Mucosa of stomach (tissue), 1 donor: ENCODE measurements at regions not wholly inside any gene's neighbourhood (a gene's known extent, or its start where the extent isn't known, plus 50 kb on each side); places are given as distances from the start of the nearest gene placed in this dataset.

ENCODE experiments used
- H3K27me3 ChIP-seq: one replicate; pipeline ENCODE4 v1.7.0; 2013; ENCODE audit warnings: mild to moderate bottlenecking, low read length; ENCODE audit not compliant: control insufficient read depth, insufficient read depth
- H3K36me3 ChIP-seq: one replicate; pipeline ENCODE4 v1.7.0; 2013; ENCODE audit warnings: low read length; ENCODE audit not compliant: control insufficient read depth, insufficient read depth
- H3K4me1 ChIP-seq: one replicate; pipeline ENCODE4 v1.7.0; 2013; ENCODE audit warnings: mild to moderate bottlenecking, low read length; ENCODE audit not compliant: control insufficient read depth, insufficient read depth
- H3K4me3 ChIP-seq: one replicate; pipeline ENCODE4 v1.7.0; 2013; ENCODE audit warnings: low read length
- H3K9ac ChIP-seq: one replicate; pipeline ENCODE4 v1.7.0; 2013; ENCODE audit warnings: mild to moderate bottlenecking, low read length, moderate library complexity
- H3K9me3 ChIP-seq: one replicate; pipeline ENCODE4 v1.7.0; 2013; ENCODE audit warnings: mild to moderate bottlenecking, low read length, moderate library complexity; ENCODE audit not compliant: control insufficient read depth
- donor health status: Pancreatic carcinoma.

GRCh38 chr1:218677026-218677425 lies 331.9 kb downstream of the TGFB2 start:
- Histone ChIP-seq H3K4me3 (no peak overlapping the region), H3K9me3 (no peaks in the 10 kb centered on the region), H3K36me3 (no peaks in the 10 kb centered on the region), H3K9ac (no peak overlapping the region), H3K4me1 (no peaks in the 10 kb centered on the region), H3K27me3 (no peaks in the 10 kb centered on the region)

GRCh38 chr1:218679391-218679790 lies 334.3 kb downstream of the TGFB2 start:
- H3K36me3 ChIP-seq = no peaks in the 10 kb centered on the region
- no peaks in the 10 kb centered on the region for H3K9me3 ChIP-seq
- H3K27me3 ChIP-seq = no peaks in the 10 kb centered on the region
- no peak overlapping the region for H3K4me3 ChIP-seq
- H3K4me1 ChIP-seq = no peaks in the 10 kb centered on the region
- no peak overlapping the region for H3K9ac ChIP-seq

- no peaks in the 10 kb centered on the region for H3K9me3 ChIP-seq
- H3K9ac ChIP-seq = no peak overlapping the region
- H3K4me1 ChIP-seq = no peaks in the 10 kb centered on the region
- H3K36me3 ChIP-seq = no peaks in the 10 kb centered on the region
- H3K27me3 ChIP-seq = no peaks in the 10 kb centered on the region
- no peak overlapping the region for H3K4me3 ChIP-seq
These were observed 335.0 kb downstream of the TGFB2 start for GRCh38 chr1:218679988-218680748.

GRCh38 chr1:218683242-218683641 lies 338.1 kb downstream of the TGFB2 start:
- Histone ChIP-seq H3K4me3 (no peak overlapping the region), H3K9ac (no peak overlapping the region), H3K9me3 (no peaks in the 10 kb centered on the region), H3K36me3 (no peaks in the 10 kb centered on the region), H3K27me3 (no peaks in the 10 kb centered on the region), H3K4me1 (no peaks in the 10 kb centered on the region)

GRCh38 chr1:218686258-218686657 lies 341.1 kb downstream of the TGFB2 start:
- no peak overlapping the region for H3K4me3 ChIP-seq
- H3K27me3 ChIP-seq = no peaks in the 10 kb centered on the region
- H3K9me3 ChIP-seq = no peaks in the 10 kb centered on the region
- no peaks in the 10 kb centered on the region for H3K4me1 ChIP-seq
- H3K9ac ChIP-seq = no peak overlapping the region
- no peaks in the 10 kb centered on the region for H3K36me3 ChIP-seq

- H3K9me3 ChIP-seq = no peaks in the 10 kb centered on the region
- no peak overlapping the region for H3K4me3 ChIP-seq
- H3K9ac ChIP-seq = no peak overlapping the region
- H3K36me3 ChIP-seq = no peaks in the 10 kb centered on the region
- H3K27me3 ChIP-seq = no peaks in the 10 kb centered on the region
- H3K4me1 ChIP-seq = no peaks in the 10 kb centered on the region
These were observed 341.6 kb downstream of the TGFB2 start for GRCh38 chr1:218686761-218687160.

GRCh38 chr1:218692808-218693207 lies 347.7 kb downstream of the TGFB2 start:
- Histone ChIP-seq H3K36me3 (no peaks in the 10 kb centered on the region), H3K9ac (no peak overlapping the region), H3K27me3 (no peaks in the 10 kb centered on the region), H3K4me3 (no peak overlapping the region), H3K9me3 (no peaks in the 10 kb centered on the region), H3K4me1 (no peaks in the 10 kb centered on the region)

- H3K9me3 ChIP-seq = no peaks in the 10 kb centered on the region
- no peak overlapping the region for H3K9ac ChIP-seq
- no peaks in the 10 kb centered on the region for H3K27me3 ChIP-seq
- H3K36me3 ChIP-seq = no peaks in the 10 kb centered on the region
- no peak overlapping the region for H3K4me3 ChIP-seq
- H3K4me1 ChIP-seq = no peaks in the 10 kb centered on the region
These were observed 348.5 kb downstream of the TGFB2 start for GRCh38 chr1:218693599-218693998.

GRCh38 chr1:218694085-218694484 lies 348.9 kb downstream of the TGFB2 start:
- H3K9ac ChIP-seq = no peak overlapping the region
- no peaks in the 10 kb centered on the region for H3K9me3 ChIP-seq
- no peaks in the 10 kb centered on the region for H3K36me3 ChIP-seq
- no peak overlapping the region for H3K4me3 ChIP-seq
- no peaks in the 10 kb centered on the region for H3K4me1 ChIP-seq
- no peaks in the 10 kb centered on the region for H3K27me3 ChIP-seq

GRCh38 chr1:218694636-218695035 lies 349.5 kb downstream of the TGFB2 start:
- Histone ChIP-seq H3K36me3 (no peaks in the 10 kb centered on the region), H3K9me3 (no peaks in the 10 kb centered on the region), H3K27me3 (no peaks in the 10 kb centered on the region), H3K4me1 (no peaks in the 10 kb centered on the region), H3K9ac (no peak overlapping the region), H3K4me3 (no peak overlapping the region)

- Histone ChIP-seq H3K9ac (no peak overlapping the region), H3K4me1 (no peaks in the 10 kb centered on the region), H3K27me3 (no peaks in the 10 kb centered on the region), H3K9me3 (no peaks in the 10 kb centered on the region), H3K4me3 (no peak overlapping the region), H3K36me3 (no peaks in the 10 kb centered on the region)
These were observed 350.4 kb downstream of the TGFB2 start for GRCh38 chr1:218695525-218695924.

GRCh38 chr1:218698141-218698540 lies 353.0 kb downstream of the TGFB2 start:
- Histone ChIP-seq H3K36me3 (no peaks in the 10 kb centered on the region), H3K27me3 (no peaks in the 10 kb centered on the region), H3K4me3 (no peak overlapping the region), H3K9ac (no peak overlapping the region), H3K4me1 (no peaks in the 10 kb centered on the region), H3K9me3 (no peaks in the 10 kb centered on the region)

- H3K36me3 ChIP-seq = no peaks in the 10 kb centered on the region
- no peaks in the 10 kb centered on the region for H3K27me3 ChIP-seq
- no peaks in the 10 kb centered on the region for H3K9me3 ChIP-seq
- no peaks in the 10 kb centered on the region for H3K4me1 ChIP-seq
- H3K9ac ChIP-seq = no peak overlapping the region
- no peak overlapping the region for H3K4me3 ChIP-seq
These were observed 354.3 kb downstream of the TGFB2 start for GRCh38 chr1:218699421-218699820.
